ENCODE measurements at regions not wholly inside any gene's neighbourhood (a gene's known extent, or its start where the extent isn't known, plus 50 kb on each side); places are given as distances from the start of the nearest gene placed in this dataset.

- POLR2A ChIA-PET (ENCODE audit: low non-redundant PET), result no interaction called here
- no peak for TF ChIP-seq CTCF (conservative IDR thresholded peaks at IDR 0.05; ENCODE audit: low read depth)
- no peak for DNase-seq (ENCODE audit: low spot score)
- no peak overlapping the region for H3K27ac ChIP-seq
- CTCF ChIA-PET, result no interaction called here
Observed at GRCh38 chr3:25900161-25900560, 110.3 kb downstream of the OXSM start.

GRCh38 chr3:25901796-25902195 is 111.9 kb downstream of the OXSM start:
- ChIA-PET CTCF (no interaction called here), POLR2A (ENCODE audit: low non-redundant PET) (no interaction called here)
- no peak for DNase-seq (ENCODE audit: low spot score)
- TF ChIP-seq CTCF (conservative IDR thresholded peaks at IDR 0.05; ENCODE audit: low read depth), result no peak
- H3K27ac ChIP-seq, result no peak overlapping the region

GRCh38 chr3:25902586-25902985 is 112.7 kb downstream of the OXSM start:
- ChIA-PET POLR2A (ENCODE audit: low non-redundant PET) (no interaction called here), CTCF (no interaction called here)
- no peak for TF ChIP-seq CTCF (conservative IDR thresholded peaks at IDR 0.05; ENCODE audit: low read depth)
- DNase-seq (ENCODE audit: low spot score), result no peak
- no peak overlapping the region for H3K27ac ChIP-seq

- POLR2A ChIA-PET (ENCODE audit: low non-redundant PET), result no interaction called here
- CTCF ChIA-PET, result no interaction called here
- no peak for DNase-seq (ENCODE audit: low spot score)
- no peak for TF ChIP-seq CTCF (conservative IDR thresholded peaks at IDR 0.05; ENCODE audit: low read depth)
- H3K27ac ChIP-seq, result no peak overlapping the region
Observed at GRCh38 chr3:25903371-25904129, 113.7 kb downstream of the OXSM start.

GRCh38 chr3:25904206-25904605 is 114.3 kb downstream of the OXSM start:
- no peak overlapping the region for H3K27ac ChIP-seq
- TF ChIP-seq CTCF (conservative IDR thresholded peaks at IDR 0.05; ENCODE audit: low read depth), result no peak
- ChIA-PET CTCF (no interaction called here), POLR2A (ENCODE audit: low non-redundant PET) (no interaction called here)
- DNase-seq (ENCODE audit: low spot score), result no peak

GRCh38 chr3:25906132-25906906 is 116.4 kb downstream of the OXSM start:
- DNase-seq (ENCODE audit: low spot score), result no peak
- ChIA-PET CTCF (no interaction called here), POLR2A (ENCODE audit: low non-redundant PET) (no interaction called here)
- no peak for TF ChIP-seq CTCF (conservative IDR thresholded peaks at IDR 0.05; ENCODE audit: low read depth)
- H3K27ac ChIP-seq, result no peak overlapping the region

Data from RWPE1 (cell line).